ENCODE measurements at regions not wholly inside any gene's neighbourhood (a gene's known extent, or its start where the extent isn't known, plus 50 kb on each side); places are given as distances from the start of the nearest gene placed in this dataset.

GRCh38 chr15:93658026-93658816 is 569.2 kb upstream of the RGMA start:
- DNase-seq = no peak
- H3K27me3 Mint-ChIP-seq = no peaks in the 10 kb centered on the region
- no peaks in the 10 kb centered on the region for H3K9me3 Mint-ChIP-seq
- H3K4me3 Mint-ChIP-seq = no peak overlapping the region
- no peak overlapping the region for H3K27ac Mint-ChIP-seq
- CTCF ChIA-PET = no interaction called here
- H3K4me1 Mint-ChIP-seq = no peaks in the 10 kb centered on the region
- no peaks in the 10 kb centered on the region for H3K36me3 Mint-ChIP-seq

- no peak overlapping the region for H3K27ac Mint-ChIP-seq
- no peaks in the 10 kb centered on the region for H3K9me3 Mint-ChIP-seq
- no peaks in the 10 kb centered on the region for H3K4me1 Mint-ChIP-seq
- CTCF ChIA-PET = no interaction called here
- DNase-seq = no peak
- H3K36me3 Mint-ChIP-seq = no peaks in the 10 kb centered on the region
- no peaks in the 10 kb centered on the region for H3K27me3 Mint-ChIP-seq
- no peak overlapping the region for H3K4me3 Mint-ChIP-seq
Measured at GRCh38 chr15:93656041-93656440, 567.0 kb upstream of the RGMA start.

GRCh38 chr15:93649691-93650235 is 560.8 kb upstream of the RGMA start:
- no peaks in the 10 kb centered on the region for H3K36me3 Mint-ChIP-seq
- DNase-seq = no peak
- H3K4me3 Mint-ChIP-seq = no peak overlapping the region
- no peak overlapping the region for H3K27ac Mint-ChIP-seq
- H3K4me1 Mint-ChIP-seq = no peaks in the 10 kb centered on the region
- no peaks in the 10 kb centered on the region for H3K27me3 Mint-ChIP-seq
- H3K9me3 Mint-ChIP-seq = no peaks in the 10 kb centered on the region
- CTCF ChIA-PET = no interaction called here

GRCh38 chr15:93646193-93646592 is 557.2 kb upstream of the RGMA start:
- Mint-ChIP-seq H3K27me3 (no peaks in the 10 kb centered on the region), H3K9me3 (no peaks in the 10 kb centered on the region), H3K36me3 (no peaks in the 10 kb centered on the region), H3K4me1 (no peaks in the 10 kb centered on the region), H3K4me3 (no peak overlapping the region), H3K27ac (no peak overlapping the region)
- CTCF ChIA-PET = no interaction called here
- no peak for DNase-seq

GRCh38 chr15:93645594-93645993 is 556.6 kb upstream of the RGMA start:
- no peak for DNase-seq
- H3K36me3 Mint-ChIP-seq = no peaks in the 10 kb centered on the region
- H3K4me3 Mint-ChIP-seq = no peak overlapping the region
- H3K27me3 Mint-ChIP-seq = no peaks in the 10 kb centered on the region
- CTCF ChIA-PET = no interaction called here
- no peaks in the 10 kb centered on the region for H3K4me1 Mint-ChIP-seq
- no peak overlapping the region for H3K27ac Mint-ChIP-seq
- H3K9me3 Mint-ChIP-seq = no peaks in the 10 kb centered on the region

- no peaks in the 10 kb centered on the region for H3K36me3 Mint-ChIP-seq
- H3K4me1 Mint-ChIP-seq = no peaks in the 10 kb centered on the region
- H3K9me3 Mint-ChIP-seq = no peaks in the 10 kb centered on the region
- H3K27ac Mint-ChIP-seq = no peak overlapping the region
- CTCF ChIA-PET = no interaction called here
- no peaks in the 10 kb centered on the region for H3K27me3 Mint-ChIP-seq
- H3K4me3 Mint-ChIP-seq = no peak overlapping the region
- DNase-seq = no peak
Measured at GRCh38 chr15:93644595-93644994, 555.6 kb upstream of the RGMA start.

GRCh38 chr15:93640411-93640962 is 551.5 kb upstream of the RGMA start:
- CTCF ChIA-PET = no interaction called here

GRCh38 chr15:93631958-93632618 is 543.1 kb upstream of the RGMA start:
- CTCF ChIA-PET = no interaction called here
- Mint-ChIP-seq H3K27ac (no peak overlapping the region), H3K4me1 (no peaks in the 10 kb centered on the region), H3K27me3 (no peaks in the 10 kb centered on the region), H3K36me3 (no peaks in the 10 kb centered on the region), H3K4me3 (no peak overlapping the region), H3K9me3 (peaks cover 4% of the 10 kb centered on the region)
- DNase-seq = no peak

More at GRCh38 chr15:93640411-93640962, 551.5 kb upstream of the RGMA start:
- H3K9me3 Mint-ChIP-seq = no peaks in the 10 kb centered on the region
- no peaks in the 10 kb centered on the region for H3K27me3 Mint-ChIP-seq
- no peak overlapping the region for H3K4me3 Mint-ChIP-seq
- H3K36me3 Mint-ChIP-seq = no peaks in the 10 kb centered on the region
- H3K4me1 Mint-ChIP-seq = no peaks in the 10 kb centered on the region
- no peak for DNase-seq
- H3K27ac Mint-ChIP-seq = no peak overlapping the region

- H3K9me3 Mint-ChIP-seq = no peaks in the 10 kb centered on the region
- H3K27me3 Mint-ChIP-seq = peaks cover 4% of the 10 kb centered on the region
Measured at GRCh38 chr15:93619597-93619996, 530.6 kb upstream of the RGMA start.

GRCh38 chr15:93617443-93617842 is 528.4 kb upstream of the RGMA start:
- H3K9me3 Mint-ChIP-seq = no peaks in the 10 kb centered on the region
- CTCF ChIA-PET = interaction anchor here (0.7 kb wide), 1 partner anchor 400 kb away, joined by 3 read pairs; no protein-coding TSS in a partner anchor

More at GRCh38 chr15:93619597-93619996, 530.6 kb upstream of the RGMA start:
- CTCF ChIA-PET = no interaction called here
- H3K4me1 Mint-ChIP-seq = no peaks in the 10 kb centered on the region
- no peak overlapping the region for H3K27ac Mint-ChIP-seq
- DNase-seq = no peak
- no peak overlapping the region for H3K4me3 Mint-ChIP-seq
- H3K36me3 Mint-ChIP-seq = no peaks in the 10 kb centered on the region

GRCh38 chr15:93614386-93615104 is 525.5 kb upstream of the RGMA start:
- no peak overlapping the region for H3K4me3 Mint-ChIP-seq
- CTCF ChIA-PET = no interaction called here
- H3K9me3 Mint-ChIP-seq = no peaks in the 10 kb centered on the region
- H3K27me3 Mint-ChIP-seq = peaks cover 4% of the 10 kb centered on the region
- no peak overlapping the region for H3K27ac Mint-ChIP-seq
- no peaks in the 10 kb centered on the region for H3K4me1 Mint-ChIP-seq
- no peak for DNase-seq
- H3K36me3 Mint-ChIP-seq = no peaks in the 10 kb centered on the region

More at GRCh38 chr15:93617443-93617842, 528.4 kb upstream of the RGMA start:
- H3K27ac Mint-ChIP-seq = no peak overlapping the region
- no peak for DNase-seq
- no peaks in the 10 kb centered on the region for H3K36me3 Mint-ChIP-seq
- H3K4me3 Mint-ChIP-seq = no peak overlapping the region
- no peaks in the 10 kb centered on the region for H3K4me1 Mint-ChIP-seq
- H3K27me3 Mint-ChIP-seq = peaks cover 4% of the 10 kb centered on the region

GRCh38 chr15:93613386-93613785 is 524.4 kb upstream of the RGMA start:
- H3K4me3 Mint-ChIP-seq = no peak overlapping the region
- peaks cover 4% of the 10 kb centered on the region for H3K27me3 Mint-ChIP-seq
- H3K9me3 Mint-ChIP-seq = no peaks in the 10 kb centered on the region
- no peaks in the 10 kb centered on the region for H3K4me1 Mint-ChIP-seq
- DNase-seq = no peak
- no peak overlapping the region for H3K27ac Mint-ChIP-seq
- CTCF ChIA-PET = no interaction called here
- H3K36me3 Mint-ChIP-seq = no peaks in the 10 kb centered on the region

GRCh38 chr15:93612953-93613352 is 523.9 kb upstream of the RGMA start:
- peaks cover 4% of the 10 kb centered on the region for H3K27me3 Mint-ChIP-seq
- CTCF ChIA-PET = no interaction called here
- H3K4me1 Mint-ChIP-seq = no peaks in the 10 kb centered on the region
- no peaks in the 10 kb centered on the region for H3K9me3 Mint-ChIP-seq
- H3K4me3 Mint-ChIP-seq = no peak overlapping the region
- DNase-seq = no peak
- H3K36me3 Mint-ChIP-seq = no peaks in the 10 kb centered on the region
- H3K27ac Mint-ChIP-seq = no peak overlapping the region

- H3K27ac Mint-ChIP-seq = no peak overlapping the region
- no peaks in the 10 kb centered on the region for H3K36me3 Mint-ChIP-seq
- no peaks in the 10 kb centered on the region for H3K4me1 Mint-ChIP-seq
- no peaks in the 10 kb centered on the region for H3K27me3 Mint-ChIP-seq
- CTCF ChIA-PET = no interaction called here
- no peak overlapping the region for H3K4me3 Mint-ChIP-seq
- no peaks in the 10 kb centered on the region for H3K9me3 Mint-ChIP-seq
- DNase-seq = no peak
Measured at GRCh38 chr15:93610944-93611343, 521.9 kb upstream of the RGMA start.
